T-helper 17 cell (primary cell): ENCODE measurements at regions not wholly inside any gene's neighbourhood (a gene's known extent, or its start where the extent isn't known, plus 50 kb on each side); places are given as distances from the start of the nearest gene placed in this dataset.

ENCODE experiments used
- ATAC-seq: fragments of 150-1000 bp; cut with Tn5 transposase; 2 replicates; pipeline ENCODE4 v1.10.0; 2021; ENCODE audit warnings: mild to moderate bottlenecking, moderate library complexity
- DNase-seq, 3 donors: peaks; one replicate each; pipeline versions ENCODE4 v3.0.0 to v3.0.0-alpha.2; 2020 to 2021
- H3K9me3 ChIP-seq: one replicate; pipeline ENCODE4 v1.7.0; 2013; ENCODE audit warnings: low read length, mild to moderate bottlenecking; ENCODE audit not compliant: control insufficient read depth, poor library complexity, severe bottlenecking
- H3K27ac Mint-ChIP-seq: one replicate; pipeline ENCODE4 v1.8.0; 2022; ENCODE audit warnings: mild to moderate bottlenecking, moderate library complexity, mixed read lengths
- H3K27me3 Mint-ChIP-seq: one replicate; pipeline ENCODE4 v1.8.0; 2022; ENCODE audit warnings: mixed read lengths
- H3K36me3 Mint-ChIP-seq: one replicate; pipeline ENCODE4 v1.8.0; 2022; ENCODE audit warnings: low read depth, mixed read lengths
- H3K4me1 Mint-ChIP-seq: one replicate; pipeline ENCODE4 v1.8.0; 2022; ENCODE audit warnings: mild to moderate bottlenecking, mixed read lengths
- H3K4me3 Mint-ChIP-seq: one replicate; pipeline ENCODE4 v1.8.0; 2022; ENCODE audit warnings: mild to moderate bottlenecking, moderate library complexity, mixed read lengths

DNA sequence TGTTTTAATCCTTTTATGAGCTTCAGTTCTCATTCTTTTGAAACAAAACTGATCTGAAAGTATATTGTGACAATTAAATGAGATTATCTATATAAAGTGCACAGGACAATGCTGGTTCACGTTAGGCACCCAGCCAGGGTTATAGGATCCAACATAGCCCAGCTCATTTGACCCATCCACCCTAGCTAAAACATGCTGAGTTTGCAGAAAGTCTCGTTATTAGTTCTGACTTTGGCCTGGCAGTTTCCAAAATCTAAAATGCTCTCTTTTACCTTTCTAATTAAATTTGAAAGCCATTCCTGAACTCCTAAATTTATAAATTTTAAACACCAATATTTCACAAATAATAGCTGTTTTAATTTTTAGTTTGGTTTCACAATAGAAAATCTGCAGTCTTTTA lies 131.9 kb upstream of the PTPRD start:
- Mint-ChIP-seq H3K36me3 (no peaks in the 10 kb centered on the region), H3K4me1 (no peaks in the 10 kb centered on the region), H3K27me3 (no peaks in the 10 kb centered on the region), H3K4me3 (no peak overlapping the region), H3K27ac (no peak overlapping the region)
- DNase-seq (no peak), ATAC-seq (no peak)
- no peaks in the 10 kb centered on the region for H3K9me3 ChIP-seq

GRCh38 chr9:10753474-10753873 lies 140.7 kb upstream of the PTPRD start:
- Mint-ChIP-seq H3K4me3 (no peak overlapping the region), H3K36me3 (no peaks in the 10 kb centered on the region), H3K4me1 (no peaks in the 10 kb centered on the region), H3K27ac (no peak overlapping the region), H3K27me3 (no peaks in the 10 kb centered on the region)
- peaks cover 2% of the 10 kb centered on the region for H3K9me3 ChIP-seq
- no peak for DNase-seq
- no peak for ATAC-seq

DNA sequence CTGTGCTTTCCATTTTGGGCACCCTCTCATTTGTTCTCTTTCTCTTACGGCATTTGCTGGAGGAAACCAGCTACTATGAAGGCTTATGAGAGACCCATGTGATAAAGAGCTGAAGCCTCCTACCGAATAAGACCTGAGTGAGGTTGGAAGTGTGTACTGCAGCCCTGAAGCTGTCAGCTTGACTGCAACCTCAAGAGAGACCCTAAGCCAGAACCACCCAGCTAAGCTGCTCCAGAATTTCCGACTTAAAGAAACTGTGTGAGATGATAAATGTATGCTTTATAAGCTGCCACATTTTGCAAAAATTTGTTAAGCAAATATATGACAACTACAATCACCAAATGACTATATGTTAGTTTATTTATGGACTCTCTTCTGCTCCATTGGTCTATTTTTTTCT lies 151.7 kb upstream of the PTPRD start:
- Mint-ChIP-seq H3K27ac (no peak overlapping the region), H3K4me1 (no peaks in the 10 kb centered on the region), H3K36me3 (no peaks in the 10 kb centered on the region), H3K4me3 (no peak overlapping the region), H3K27me3 (no peaks in the 10 kb centered on the region)
- ATAC-seq (no peak), DNase-seq (no peak)
- no peaks in the 10 kb centered on the region for H3K9me3 ChIP-seq

GRCh38 chr9:10773136-10773535 lies 160.3 kb upstream of the PTPRD start:
- no peak overlapping the region for H3K4me3 Mint-ChIP-seq
- no peaks in the 10 kb centered on the region for H3K36me3 Mint-ChIP-seq
- no peaks in the 10 kb centered on the region for H3K27me3 Mint-ChIP-seq
- no peaks in the 10 kb centered on the region for H3K4me1 Mint-ChIP-seq
- no peak for DNase-seq
- no peak for ATAC-seq
- H3K9me3 ChIP-seq: no peaks in the 10 kb centered on the region
- no peak overlapping the region for H3K27ac Mint-ChIP-seq

GRCh38 chr9:10774051-10774450 lies 161.2 kb upstream of the PTPRD start:
- Mint-ChIP-seq H3K27ac (no peak overlapping the region), H3K4me3 (no peak overlapping the region), H3K4me1 (no peaks in the 10 kb centered on the region), H3K27me3 (no peaks in the 10 kb centered on the region), H3K36me3 (no peaks in the 10 kb centered on the region)
- ATAC-seq (no peak), DNase-seq (no peak)
- H3K9me3 ChIP-seq: no peaks in the 10 kb centered on the region

- H3K9me3 ChIP-seq: no peaks in the 10 kb centered on the region
- H3K27me3 Mint-ChIP-seq: no peaks in the 10 kb centered on the region
- no peaks in the 10 kb centered on the region for H3K36me3 Mint-ChIP-seq
- DNase-seq (no peak), ATAC-seq (no peak)
- no peak overlapping the region for H3K27ac Mint-ChIP-seq
- H3K4me1 Mint-ChIP-seq: no peaks in the 10 kb centered on the region
- no peak overlapping the region for H3K4me3 Mint-ChIP-seq
Observed at GRCh38 chr9:10785255-10785654, 172.5 kb upstream of the PTPRD start.

- H3K4me1 Mint-ChIP-seq: no peaks in the 10 kb centered on the region
- no peaks in the 10 kb centered on the region for H3K9me3 ChIP-seq
- no peaks in the 10 kb centered on the region for H3K27me3 Mint-ChIP-seq
- H3K27ac Mint-ChIP-seq: no peak overlapping the region
- no peaks in the 10 kb centered on the region for H3K36me3 Mint-ChIP-seq
- no peak for DNase-seq
- no peak for ATAC-seq
- no peak overlapping the region for H3K4me3 Mint-ChIP-seq
Observed at GRCh38 chr9:10793306-10793705, 180.5 kb upstream of the PTPRD start.

- H3K4me3 Mint-ChIP-seq: no peak overlapping the region
- H3K9me3 ChIP-seq: no peaks in the 10 kb centered on the region
- no peaks in the 10 kb centered on the region for H3K4me1 Mint-ChIP-seq
- ATAC-seq (no peak), DNase-seq (no peak)
- H3K27ac Mint-ChIP-seq: no peak overlapping the region
- no peaks in the 10 kb centered on the region for H3K27me3 Mint-ChIP-seq
- no peaks in the 10 kb centered on the region for H3K36me3 Mint-ChIP-seq
Observed at GRCh38 chr9:10804486-10804885, 191.7 kb upstream of the PTPRD start.

DNA sequence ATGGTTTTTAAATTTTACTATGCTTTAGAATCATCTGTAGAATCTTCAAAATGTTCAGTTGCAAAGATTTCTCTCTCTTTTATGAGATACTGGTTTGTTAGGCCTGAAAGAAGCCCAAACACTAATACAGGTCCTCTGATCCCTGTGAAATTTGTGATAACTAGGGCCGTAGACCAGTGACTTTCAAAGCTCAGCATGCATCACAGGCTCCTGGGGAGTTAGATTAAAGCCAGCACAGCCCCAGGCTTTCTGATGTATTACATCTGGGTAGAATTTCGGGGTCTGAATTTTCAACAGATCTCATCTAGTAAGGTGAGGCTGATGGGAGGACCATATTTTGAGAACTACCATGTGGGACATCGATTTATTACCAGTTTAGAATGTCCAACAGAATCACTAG lies 194.1 kb upstream of the PTPRD start:
- Mint-ChIP-seq H3K36me3 (no peaks in the 10 kb centered on the region), H3K4me3 (no peak overlapping the region), H3K27ac (no peak overlapping the region), H3K4me1 (no peaks in the 10 kb centered on the region), H3K27me3 (no peaks in the 10 kb centered on the region)
- H3K9me3 ChIP-seq: no peaks in the 10 kb centered on the region
- DNase-seq (no peak), ATAC-seq (no peak)

DNA sequence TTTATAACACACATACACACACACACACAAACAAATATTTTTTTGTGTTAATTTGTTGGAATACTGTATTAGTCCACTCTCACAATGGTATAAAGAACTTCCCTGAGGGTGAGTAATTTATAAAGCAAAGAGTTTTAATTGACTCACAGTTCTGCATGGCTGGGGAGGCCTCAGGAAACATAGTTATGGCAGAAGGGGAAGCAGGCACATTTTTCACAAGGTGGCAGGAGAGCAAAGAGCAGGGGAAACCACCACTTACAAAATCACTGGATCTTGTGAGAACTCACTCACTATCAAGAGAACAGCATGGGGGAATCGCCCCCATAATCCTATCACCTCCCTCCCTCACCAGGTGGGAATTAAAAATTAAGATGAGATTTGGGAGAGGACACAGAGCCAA lies 205.4 kb upstream of the PTPRD start:
- no peak for ATAC-seq
- H3K27ac Mint-ChIP-seq: no peak overlapping the region
- no peaks in the 10 kb centered on the region for H3K27me3 Mint-ChIP-seq
- no peaks in the 10 kb centered on the region for H3K36me3 Mint-ChIP-seq
- no peak overlapping the region for H3K4me3 Mint-ChIP-seq
- DNase-seq: no peak
- no peaks in the 10 kb centered on the region for H3K4me1 Mint-ChIP-seq
- no peaks in the 10 kb centered on the region for H3K9me3 ChIP-seq

- Mint-ChIP-seq H3K36me3 (no peaks in the 10 kb centered on the region), H3K4me3 (no peak overlapping the region), H3K4me1 (no peaks in the 10 kb centered on the region), H3K27ac (no peak overlapping the region), H3K27me3 (no peaks in the 10 kb centered on the region)
- no peaks in the 10 kb centered on the region for H3K9me3 ChIP-seq
- no peak for DNase-seq
- no peak for ATAC-seq
Observed at GRCh38 chr9:10835791-10836463, 223.1 kb upstream of the PTPRD start.

- ATAC-seq (no peak), DNase-seq (no peak)
- Mint-ChIP-seq H3K36me3 (no peaks in the 10 kb centered on the region), H3K4me1 (no peaks in the 10 kb centered on the region), H3K4me3 (no peak overlapping the region), H3K27me3 (no peaks in the 10 kb centered on the region), H3K27ac (no peak overlapping the region)
- no peaks in the 10 kb centered on the region for H3K9me3 ChIP-seq
Observed at GRCh38 chr9:10843151-10843550, 230.3 kb upstream of the PTPRD start.

GRCh38 chr9:10855847-10856246 lies 243.0 kb upstream of the PTPRD start:
- H3K36me3 Mint-ChIP-seq: no peaks in the 10 kb centered on the region
- ATAC-seq: no peak
- no peaks in the 10 kb centered on the region for H3K9me3 ChIP-seq
- no peak for DNase-seq
- H3K4me1 Mint-ChIP-seq: no peaks in the 10 kb centered on the region
- H3K27ac Mint-ChIP-seq: no peak overlapping the region
- H3K4me3 Mint-ChIP-seq: no peak overlapping the region
- no peaks in the 10 kb centered on the region for H3K27me3 Mint-ChIP-seq

- Mint-ChIP-seq H3K27me3 (no peaks in the 10 kb centered on the region), H3K27ac (no peak overlapping the region), H3K4me3 (no peak overlapping the region), H3K36me3 (no peaks in the 10 kb centered on the region), H3K4me1 (no peaks in the 10 kb centered on the region)
- DNase-seq (no peak), ATAC-seq (no peak)
- H3K9me3 ChIP-seq: no peaks in the 10 kb centered on the region
Observed at GRCh38 chr9:10858817-10859216, 246.0 kb upstream of the PTPRD start.
